SJCRH30 (cell line): ENCODE measurements at regions not wholly inside any gene's neighbourhood (a gene's known extent, or its start where the extent isn't known, plus 50 kb on each side); places are given as distances from the start of the nearest gene placed in this dataset.

Source experiments
- DNase-seq, 2 experiments: peaks; one replicate each; pipeline ENCODE4 v3.0.0-alpha.2; 2015 to 2020
- H3K27ac ChIP-seq: fragments of 250-450 bp; sonication (Bioruptor Pico); 2 replicates; pipeline ENCODE4 v1.5.1; 2020; ENCODE audit warnings: mild to moderate bottlenecking, moderate library complexity
- H3K27me3 ChIP-seq: fragments of 250-450 bp; sonication (Bioruptor Pico); 2 replicates; pipeline ENCODE4 v1.5.1; 2020; ENCODE audit warnings: mild to moderate bottlenecking, moderate library complexity
- H3K36me3 ChIP-seq: fragments of 250-450 bp; sonication (Bioruptor Pico); 2 replicates; pipeline ENCODE4 v1.5.1; 2020; ENCODE audit warnings: mild to moderate bottlenecking, moderate library complexity
- H3K4me1 ChIP-seq: fragments of 250-450 bp; sonication (Bioruptor Pico); 2 replicates; pipeline ENCODE4 v1.5.1; 2020; ENCODE audit warnings: mild to moderate bottlenecking, moderate library complexity
- H3K4me3 ChIP-seq: fragments of 250-450 bp; sonication (Bioruptor Pico); 2 replicates; pipeline ENCODE4 v1.5.1; 2020; ENCODE audit warnings: mild to moderate bottlenecking, moderate library complexity
- H3K9me3 ChIP-seq: fragments of 250-450 bp; sonication (Bioruptor Pico); replicated peaks from 2 replicates; pipeline ENCODE4 v1.5.1; 2020; ENCODE audit warnings: mild to moderate bottlenecking, moderate library complexity

GRCh38 chr10:77716458-77717317 lies 79.1 kb upstream of the KCNMA1 start:
- H3K9me3 ChIP-seq: no peaks in the 10 kb centered on the region
- no peaks in the 10 kb centered on the region for H3K36me3 ChIP-seq
- no peak for DNase-seq
- no peak overlapping the region for H3K4me3 ChIP-seq
- H3K27ac ChIP-seq: no peak overlapping the region
- no peaks in the 10 kb centered on the region for H3K4me1 ChIP-seq
- no peaks in the 10 kb centered on the region for H3K27me3 ChIP-seq

GRCh38 chr10:77715536-77715935 lies 77.9 kb upstream of the KCNMA1 start:
- Histone ChIP-seq H3K4me3 (no peak overlapping the region), H3K27me3 (no peaks in the 10 kb centered on the region), H3K4me1 (no peaks in the 10 kb centered on the region), H3K9me3 (no peaks in the 10 kb centered on the region), H3K36me3 (no peaks in the 10 kb centered on the region), H3K27ac (no peak overlapping the region)
- no peak for DNase-seq

DNA sequence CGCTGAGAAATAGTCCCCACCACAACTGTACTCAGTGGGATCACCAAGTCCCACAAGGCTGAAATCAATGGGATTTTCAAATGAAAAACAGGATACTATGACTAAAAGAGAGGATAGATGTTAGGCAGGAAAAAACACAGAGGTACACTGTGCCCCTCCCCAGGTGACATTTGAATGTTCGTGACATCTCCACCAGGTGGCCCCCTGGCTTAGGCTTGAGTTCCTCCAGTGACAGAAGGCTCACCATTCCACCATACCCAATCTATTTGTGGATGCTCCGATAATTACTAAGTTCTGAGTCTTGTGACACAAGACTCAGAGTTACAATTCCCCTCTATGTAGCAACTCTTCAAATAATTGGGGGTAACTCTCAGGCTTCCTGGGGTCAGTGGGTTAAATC lies 77.5 kb upstream of the KCNMA1 start:
- no peak for DNase-seq

GRCh38 chr10:77713521-77714280 lies 76.1 kb upstream of the KCNMA1 start:
- DNase-seq: no peak
- no peaks in the 10 kb centered on the region for H3K9me3 ChIP-seq
- H3K27me3 ChIP-seq: no peaks in the 10 kb centered on the region; the same call in 1 of the 2 replicates
- no peaks in the 10 kb centered on the region for H3K36me3 ChIP-seq
- no peak overlapping the region for H3K4me3 ChIP-seq
- H3K4me1 ChIP-seq: no peaks in the 10 kb centered on the region
- H3K27ac ChIP-seq: no peak overlapping the region

More for the DNA sequence above, 77.5 kb upstream of the KCNMA1 start:
- Histone ChIP-seq H3K27me3 (no peaks in the 10 kb centered on the region; the same call in 1 of the 2 replicates), H3K27ac (no peak overlapping the region), H3K9me3 (no peaks in the 10 kb centered on the region), H3K4me1 (no peaks in the 10 kb centered on the region), H3K36me3 (no peaks in the 10 kb centered on the region), H3K4me3 (no peak overlapping the region)

DNA sequence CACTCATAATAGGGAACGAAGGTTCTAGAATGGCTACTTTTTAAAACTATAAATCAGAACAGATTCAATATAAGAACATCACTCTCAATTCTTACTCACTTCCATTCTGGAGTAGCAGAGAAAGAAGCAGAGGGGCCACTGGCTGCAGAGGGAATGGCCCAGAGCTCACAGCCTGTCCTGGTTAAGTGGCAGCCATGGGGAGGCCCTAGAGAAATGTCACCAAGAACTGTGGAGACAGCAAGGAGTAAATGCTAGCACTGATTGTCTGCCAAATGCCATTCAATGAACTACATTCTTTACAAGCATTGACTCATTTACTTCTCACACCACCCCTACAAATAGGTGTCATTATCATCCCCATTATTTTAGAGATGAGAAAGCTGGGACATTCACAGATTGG lies 74.6 kb upstream of the KCNMA1 start:
- no peak for DNase-seq
- H3K27ac ChIP-seq: no peak overlapping the region
- H3K9me3 ChIP-seq: no peaks in the 10 kb centered on the region
- H3K27me3 ChIP-seq: no peaks in the 10 kb centered on the region; the same call in 1 of the 2 replicates
- H3K36me3 ChIP-seq: no peaks in the 10 kb centered on the region
- no peaks in the 10 kb centered on the region for H3K4me1 ChIP-seq
- H3K4me3 ChIP-seq: no peak overlapping the region

DNA sequence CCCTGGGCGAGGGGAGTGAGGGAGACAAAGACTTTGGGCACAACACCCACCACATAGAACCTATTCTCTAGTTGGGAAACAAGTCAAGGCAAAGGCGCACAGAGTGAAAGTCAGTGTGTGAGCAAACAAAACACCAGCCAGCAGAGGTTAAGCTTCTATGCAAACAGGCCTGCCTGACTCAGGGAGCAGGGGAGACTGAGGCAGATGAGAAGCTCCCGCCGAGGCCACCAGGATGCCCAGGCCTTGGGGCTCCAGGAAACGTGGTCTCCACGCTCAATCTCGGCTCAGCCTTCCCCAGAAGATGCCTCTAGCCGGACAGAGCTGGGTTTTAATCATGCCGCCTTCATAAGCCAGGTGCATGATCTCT lies 74.1 kb upstream of the KCNMA1 start:
- DNase-seq: no peak
- H3K4me1 ChIP-seq: no peaks in the 10 kb centered on the region
- H3K27ac ChIP-seq: no peak overlapping the region

DNA sequence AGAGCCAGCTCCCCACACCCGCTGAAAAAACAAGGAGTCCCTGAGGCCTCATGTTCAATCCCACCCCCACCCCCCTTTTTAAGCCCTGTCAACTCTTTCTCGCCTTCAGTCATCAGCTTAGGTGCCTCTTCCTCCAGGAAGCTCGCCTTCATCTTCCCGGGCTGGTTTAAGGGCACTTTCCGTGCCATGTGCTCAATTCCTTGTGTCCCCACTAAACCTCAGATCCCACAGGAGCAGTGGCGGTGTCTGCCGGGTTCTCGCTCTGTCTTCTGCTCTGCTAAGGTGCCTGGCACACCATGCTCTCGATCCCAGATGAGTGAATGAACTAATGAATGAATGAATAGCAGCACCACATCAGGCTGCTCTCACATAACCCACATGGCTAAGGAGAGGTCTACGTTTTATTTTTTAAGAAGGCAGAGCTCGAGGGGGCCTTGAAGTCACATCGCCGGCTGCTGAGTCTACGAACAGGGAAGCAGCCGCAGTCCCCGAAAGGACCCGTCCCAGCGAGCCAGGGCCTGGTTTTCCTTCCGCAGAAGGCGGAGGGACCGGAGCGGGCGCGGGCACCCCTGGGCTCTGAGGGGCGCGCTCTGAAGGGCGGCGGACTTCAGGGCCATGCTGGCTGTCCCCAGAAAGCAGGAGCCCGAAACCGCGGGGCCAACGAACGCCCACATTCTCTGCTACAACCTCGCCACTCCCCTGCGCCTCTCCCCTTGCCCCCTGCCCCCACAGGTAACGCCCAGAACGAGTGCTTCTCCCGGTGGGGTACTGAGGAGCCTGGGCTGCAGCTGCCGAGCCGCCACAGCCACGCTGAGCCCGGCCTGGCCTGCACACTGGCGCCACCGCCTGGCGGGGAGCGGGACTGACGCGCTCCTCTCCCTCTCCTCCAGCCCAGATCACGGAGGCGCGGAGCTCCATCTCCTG lies 73.4 kb upstream of the KCNMA1 start:
- peak; percentile 49 to 71 for DNase-seq

More for the DNA sequence above, 74.1 kb upstream of the KCNMA1 start:
- Histone ChIP-seq H3K4me3 (no peak overlapping the region), H3K9me3 (no peaks in the 10 kb centered on the region), H3K27me3 (no peaks in the 10 kb centered on the region; the same call in 1 of the 2 replicates), H3K36me3 (no peaks in the 10 kb centered on the region)

DNA sequence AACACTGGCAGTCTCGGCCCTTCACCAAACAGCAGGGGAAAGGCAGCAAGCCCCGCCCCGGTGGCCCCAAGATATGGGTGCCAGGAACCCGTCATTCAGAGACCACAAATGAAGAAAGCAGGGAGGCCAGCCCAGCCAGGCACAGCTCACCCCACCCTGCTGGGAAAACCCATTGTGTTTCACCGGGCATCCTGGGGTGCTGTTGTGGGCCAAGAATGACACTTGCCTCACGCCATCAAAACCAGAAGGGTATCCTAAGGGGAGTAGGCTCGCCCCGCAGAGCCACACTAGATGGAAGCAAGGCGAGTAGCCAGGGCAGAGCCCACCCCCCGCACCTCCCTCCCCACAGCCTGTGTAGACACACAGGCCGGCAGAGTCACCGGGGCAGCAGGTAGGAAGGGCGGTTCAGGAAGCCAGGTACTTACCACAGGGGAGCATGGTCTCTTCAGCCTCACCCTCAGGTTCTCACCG lies 72.5 kb upstream of the KCNMA1 start:
- Histone ChIP-seq H3K27ac (no peak overlapping the region), H3K4me3 (no peak overlapping the region), H3K4me1 (no peaks in the 10 kb centered on the region), H3K27me3 (peaks cover 3% of the 10 kb centered on the region), H3K9me3 (no peaks in the 10 kb centered on the region), H3K36me3 (no peaks in the 10 kb centered on the region)
- no peak for DNase-seq

More for the DNA sequence above, 73.4 kb upstream of the KCNMA1 start:
- H3K4me1 ChIP-seq: no peaks in the 10 kb centered on the region
- no peaks in the 10 kb centered on the region for H3K9me3 ChIP-seq
- no peak overlapping the region for H3K4me3 ChIP-seq
- no peak overlapping the region for H3K27ac ChIP-seq
- H3K27me3 ChIP-seq: peaks cover 3% of the 10 kb centered on the region
- H3K36me3 ChIP-seq: no peaks in the 10 kb centered on the region

DNA sequence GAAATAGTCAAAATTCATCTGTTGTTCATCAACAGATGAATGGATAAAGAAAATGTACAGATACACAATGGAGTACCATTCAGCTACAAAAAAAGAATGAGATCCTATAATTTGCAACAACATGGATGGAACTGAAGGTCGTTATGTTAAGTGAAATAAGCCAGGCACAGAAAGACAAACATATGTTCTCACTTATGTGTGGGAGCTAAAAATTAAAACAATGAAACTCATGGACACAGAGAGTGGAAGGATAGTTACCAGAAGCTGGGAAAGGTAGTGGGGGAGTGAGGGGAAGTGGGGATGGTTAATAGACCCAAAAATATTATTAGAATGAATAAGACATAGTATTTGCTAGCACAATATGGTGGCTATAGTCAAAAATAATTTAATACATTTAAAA lies 70.0 kb upstream of the KCNMA1 start:
- no peaks in the 10 kb centered on the region for H3K4me1 ChIP-seq
- no peaks in the 10 kb centered on the region for H3K36me3 ChIP-seq
- H3K9me3 ChIP-seq: no peaks in the 10 kb centered on the region
- DNase-seq: no peak
- H3K27ac ChIP-seq: no peak overlapping the region
- H3K4me3 ChIP-seq: no peak overlapping the region
- peaks cover 3% of the 10 kb centered on the region for H3K27me3 ChIP-seq

DNA sequence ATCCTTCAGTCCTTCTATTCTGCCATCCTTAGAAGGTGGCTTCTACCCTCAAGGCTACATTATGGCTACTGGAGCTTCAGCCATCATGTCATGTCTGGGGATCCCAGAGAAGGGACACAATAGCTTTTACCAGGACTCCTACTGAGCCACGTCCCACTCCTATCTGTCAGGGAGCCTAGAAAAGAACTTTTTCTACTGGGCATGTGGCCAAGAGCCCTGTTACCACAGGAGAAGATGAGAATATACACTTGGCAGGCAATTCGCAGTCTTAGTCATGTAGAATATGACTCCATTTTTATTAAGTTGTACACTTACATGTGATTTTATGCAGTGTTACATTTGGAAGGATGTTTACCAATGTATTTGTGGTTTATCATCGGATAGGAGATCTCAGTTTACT lies 64.6 kb upstream of the KCNMA1 start:
- no peaks in the 10 kb centered on the region for H3K36me3 ChIP-seq
- no peaks in the 10 kb centered on the region for H3K9me3 ChIP-seq
- H3K4me3 ChIP-seq: no peak overlapping the region
- H3K4me1 ChIP-seq: no peaks in the 10 kb centered on the region
- DNase-seq: no peak
- peaks cover 9% of the 10 kb centered on the region; the same call in 1 of the 2 replicates for H3K27me3 ChIP-seq
- H3K27ac ChIP-seq: no peak overlapping the region

- Histone ChIP-seq H3K4me1 (no peaks in the 10 kb centered on the region), H3K27ac (no peak overlapping the region), H3K9me3 (no peaks in the 10 kb centered on the region), H3K4me3 (no peak overlapping the region), H3K27me3 (peaks cover 7% of the 10 kb centered on the region; the same call in 1 of the 2 replicates), H3K36me3 (no peaks in the 10 kb centered on the region)
- DNase-seq: no peak
These were observed 62.5 kb upstream of the KCNMA1 start for GRCh38 chr10:77700086-77700485.

GRCh38 chr10:77699080-77699645 lies 61.6 kb upstream of the KCNMA1 start:
- Histone ChIP-seq H3K36me3 (no peaks in the 10 kb centered on the region), H3K9me3 (no peaks in the 10 kb centered on the region), H3K4me1 (no peaks in the 10 kb centered on the region), H3K4me3 (no peak overlapping the region), H3K27me3 (peaks cover 7% of the 10 kb centered on the region; the same call in 1 of the 2 replicates), H3K27ac (no peak overlapping the region)
- DNase-seq: no peak

DNA sequence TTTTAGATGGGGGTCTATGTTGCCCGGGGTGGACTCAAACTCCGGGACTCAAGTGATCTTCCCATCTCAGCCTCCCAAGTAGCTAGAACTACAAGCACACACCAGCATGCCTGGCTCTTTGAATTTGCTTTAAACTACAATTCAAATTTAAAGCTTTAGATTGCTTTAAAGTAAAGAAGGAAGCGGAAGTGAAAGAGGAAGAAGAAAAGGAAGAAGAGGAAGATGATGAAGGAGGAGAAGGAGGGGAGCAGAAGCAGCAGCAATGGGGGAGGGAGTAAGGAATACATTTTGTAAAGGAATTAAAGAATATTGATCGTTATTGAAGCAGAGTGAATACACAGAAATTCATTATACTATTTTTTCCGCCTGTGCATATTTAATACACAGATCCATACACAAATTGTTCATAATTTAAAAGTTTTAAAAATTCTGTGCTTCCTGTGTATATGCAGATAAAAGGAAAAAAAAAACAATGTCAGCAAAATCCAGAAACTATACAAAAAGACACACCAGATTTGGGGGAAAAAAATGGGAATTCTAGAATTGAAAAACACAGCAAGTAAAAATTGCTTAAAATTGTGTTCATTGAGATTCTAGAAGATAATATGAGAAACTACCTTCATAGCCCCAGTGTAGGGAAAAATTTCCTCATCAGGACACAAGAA lies 60.8 kb upstream of the KCNMA1 start:
- H3K4me3 ChIP-seq: no peak overlapping the region
- H3K27me3 ChIP-seq: peaks cover 7% of the 10 kb centered on the region; the same call in 1 of the 2 replicates
- no peaks in the 10 kb centered on the region for H3K9me3 ChIP-seq
- DNase-seq: no peak
- no peak overlapping the region for H3K27ac ChIP-seq
- H3K36me3 ChIP-seq: no peaks in the 10 kb centered on the region
- no peaks in the 10 kb centered on the region for H3K4me1 ChIP-seq

- Histone ChIP-seq H3K4me3 (no peak overlapping the region), H3K27me3 (peaks cover 7% of the 10 kb centered on the region; the same call in 1 of the 2 replicates), H3K36me3 (no peaks in the 10 kb centered on the region), H3K9me3 (no peaks in the 10 kb centered on the region), H3K4me1 (no peaks in the 10 kb centered on the region), H3K27ac (no peak overlapping the region)
- no peak for DNase-seq
These were observed 59.0 kb upstream of the KCNMA1 start for GRCh38 chr10:77696584-77696983.
